ENCODE measurements at regions not wholly inside any gene's neighbourhood (a gene's known extent, or its start where the extent isn't known, plus 50 kb on each side); places are given as distances from the start of the nearest gene placed in this dataset.

GRCh38 chr1:112284796-112285195 is 111.2 kb upstream of the CTTNBP2NL start:
- peaks cover 90% of the 10 kb centered on the region for H3K27me3 ChIP-seq (ENCODE audit: insufficient read depth, low read depth)
- H3K27ac ChIP-seq: no peak overlapping the region
- H3K4me3 ChIP-seq: no peak overlapping the region
- intact Hi-C loops (cut with micrococcal nuclease; ENCODE audit: unreplicated experiment): no loop called here
- no peak overlapping the region for H2AFZ ChIP-seq
- DNase-seq: no peak
- H3K4me1 ChIP-seq (replicated peaks; ENCODE audit: insufficient read depth): no peaks in the 10 kb centered on the region
- ChIA-PET POLR2A (ENCODE audit: unreplicated experiment) (no interaction called here), CTCF (no interaction called here)
- H3K79me2 ChIP-seq (ENCODE audit: low read depth): no peaks in the 10 kb centered on the region
- no peaks in the 10 kb centered on the region for H3F3A ChIP-seq (ENCODE audit: insufficient read depth, low read depth)
- TF ChIP-seq EZH2 (IDR thresholded peaks at IDR 0.05; ENCODE audit: low read depth) (no peak), CTCF (conservative IDR thresholded peaks at IDR 0.05) (no peak)
- H3K9me3 ChIP-seq (ENCODE audit: insufficient read depth, low read depth): no peaks in the 10 kb centered on the region
- no peaks in the 10 kb centered on the region for H4K20me1 ChIP-seq (ENCODE audit: insufficient read depth)
- H3K9me2 ChIP-seq (ENCODE audit: insufficient read depth): no peaks in the 10 kb centered on the region
- no TSS peak for BruUV-seq (replicated peaks)
- H3K4me2 ChIP-seq: no peak overlapping the region
- no peaks in the 10 kb centered on the region for H3K36me3 ChIP-seq (ENCODE audit: low read depth)

DNA sequence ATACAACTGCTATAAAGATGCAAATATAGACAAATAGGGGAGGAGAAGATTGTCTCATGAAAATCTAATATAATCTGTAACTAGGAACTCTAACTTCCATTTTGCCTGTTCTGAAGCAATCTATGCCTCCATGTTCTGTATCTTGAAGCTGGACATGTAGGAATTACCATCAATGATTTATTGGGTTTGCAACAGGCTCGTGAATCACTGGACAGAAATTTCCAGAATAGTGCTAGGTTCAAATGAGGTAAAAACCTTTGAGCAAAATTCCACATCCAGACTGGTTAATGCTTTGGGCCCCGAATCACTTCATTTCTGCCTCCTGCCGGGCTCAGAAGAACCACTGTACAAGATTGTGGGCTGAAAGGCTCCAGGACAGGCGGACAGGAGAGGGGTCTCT is 110.7 kb upstream of the CTTNBP2NL start:
- Histone ChIP-seq H3K27ac (no peak overlapping the region), H2AFZ (no peak overlapping the region), H3K79me2 (ENCODE audit: low read depth) (no peaks in the 10 kb centered on the region), H3K9me3 (ENCODE audit: insufficient read depth, low read depth) (no peaks in the 10 kb centered on the region), H3K4me3 (no peak overlapping the region), H3K4me1 (replicated peaks; ENCODE audit: insufficient read depth) (no peaks in the 10 kb centered on the region), H3K36me3 (ENCODE audit: low read depth) (no peaks in the 10 kb centered on the region), H3K4me2 (no peak overlapping the region), H3K27me3 (ENCODE audit: insufficient read depth, low read depth) (peaks cover 88% of the 10 kb centered on the region), H3K9me2 (ENCODE audit: insufficient read depth) (no peaks in the 10 kb centered on the region), H3F3A (ENCODE audit: insufficient read depth, low read depth) (no peaks in the 10 kb centered on the region), H4K20me1 (ENCODE audit: insufficient read depth) (no peaks in the 10 kb centered on the region)
- TF ChIP-seq CTCF (conservative IDR thresholded peaks at IDR 0.05) (no peak), EZH2 (IDR thresholded peaks at IDR 0.05; ENCODE audit: low read depth) (no peak)
- intact Hi-C loops (cut with micrococcal nuclease; ENCODE audit: unreplicated experiment): no loop called here
- ChIA-PET POLR2A (ENCODE audit: unreplicated experiment) (no interaction called here), CTCF (no interaction called here)
- no peak for DNase-seq
- no TSS peak for BruUV-seq (replicated peaks)

DNA sequence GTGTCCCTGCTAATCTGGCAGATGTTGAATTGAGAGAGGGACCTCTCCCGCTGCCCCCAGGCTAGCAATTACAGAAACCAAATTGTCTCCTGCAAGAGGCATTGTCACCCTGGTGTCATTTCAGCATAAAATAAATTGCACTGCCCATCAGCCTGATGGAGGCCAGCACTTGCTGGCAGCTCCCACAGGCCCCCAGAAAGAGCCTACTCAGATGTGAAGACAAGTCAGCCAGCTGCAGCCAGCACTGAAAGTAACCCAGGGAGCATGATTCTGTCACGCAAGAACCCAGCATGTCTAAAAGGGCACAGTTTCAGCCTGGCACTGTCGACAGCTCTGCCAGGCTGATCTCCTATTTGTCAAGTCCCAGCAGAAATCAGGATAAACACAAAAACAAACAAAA is 110.3 kb upstream of the CTTNBP2NL start:
- intact Hi-C loops (cut with micrococcal nuclease; ENCODE audit: unreplicated experiment): no loop called here
- H3K9me2 ChIP-seq (ENCODE audit: insufficient read depth): no peaks in the 10 kb centered on the region
- no peaks in the 10 kb centered on the region for H3K9me3 ChIP-seq (ENCODE audit: insufficient read depth, low read depth)
- H3K36me3 ChIP-seq (ENCODE audit: low read depth): no peaks in the 10 kb centered on the region
- H3K4me3 ChIP-seq: no peak overlapping the region
- DNase-seq: no peak
- no peaks in the 10 kb centered on the region for H3K4me1 ChIP-seq (replicated peaks; ENCODE audit: insufficient read depth)
- ChIA-PET CTCF (no interaction called here), POLR2A (ENCODE audit: unreplicated experiment) (no interaction called here)
- no peaks in the 10 kb centered on the region for H3F3A ChIP-seq (ENCODE audit: insufficient read depth, low read depth)
- TF ChIP-seq EZH2 (IDR thresholded peaks at IDR 0.05; ENCODE audit: low read depth): no peak
- TF ChIP-seq CTCF (conservative IDR thresholded peaks at IDR 0.05): no peak
- H3K27ac ChIP-seq: no peak overlapping the region
- H3K27me3 ChIP-seq (ENCODE audit: insufficient read depth, low read depth): peaks cover 84% of the 10 kb centered on the region
- no peak overlapping the region for H3K4me2 ChIP-seq
- BruUV-seq (replicated peaks): no TSS peak
- no peaks in the 10 kb centered on the region for H3K79me2 ChIP-seq (ENCODE audit: low read depth)
- H4K20me1 ChIP-seq (ENCODE audit: insufficient read depth): no peaks in the 10 kb centered on the region
- H2AFZ ChIP-seq: no peak overlapping the region
